ENCODE measurements at regions not wholly inside any gene's neighbourhood (a gene's known extent, or its start where the extent isn't known, plus 50 kb on each side); places are given as distances from the start of the nearest gene placed in this dataset.

GRCh38 chr4:98802770-98803198, 126.1 kb downstream of the EIF4E start:
- TF ChIP-seq, protein P1, sequence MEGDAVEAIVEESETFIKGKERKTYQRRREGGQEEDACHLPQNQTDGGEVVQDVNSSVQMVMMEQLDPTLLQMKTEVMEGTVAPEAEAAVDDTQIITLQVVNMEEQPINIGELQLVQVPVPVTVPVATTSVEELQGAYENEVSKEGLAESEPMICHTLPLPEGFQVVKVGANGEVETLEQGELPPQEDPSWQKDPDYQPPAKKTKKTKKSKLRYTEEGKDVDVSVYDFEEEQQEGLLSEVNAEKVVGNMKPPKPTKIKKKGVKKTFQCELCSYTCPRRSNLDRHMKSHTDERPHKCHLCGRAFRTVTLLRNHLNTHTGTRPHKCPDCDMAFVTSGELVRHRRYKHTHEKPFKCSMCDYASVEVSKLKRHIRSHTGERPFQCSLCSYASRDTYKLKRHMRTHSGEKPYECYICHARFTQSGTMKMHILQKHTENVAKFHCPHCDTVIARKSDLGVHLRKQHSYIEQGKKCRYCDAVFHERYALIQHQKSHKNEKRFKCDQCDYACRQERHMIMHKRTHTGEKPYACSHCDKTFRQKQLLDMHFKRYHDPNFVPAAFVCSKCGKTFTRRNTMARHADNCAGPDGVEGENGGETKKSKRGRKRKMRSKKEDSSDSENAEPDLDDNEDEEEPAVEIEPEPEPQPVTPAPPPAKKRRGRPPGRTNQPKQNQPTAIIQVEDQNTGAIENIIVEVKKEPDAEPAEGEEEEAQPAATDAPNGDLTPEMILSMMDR (conservative IDR thresholded peaks at IDR 0.05) = no peak
- no peak for TF ChIP-seq ZFX (IDR thresholded peaks at IDR 0.05)
- no peak overlapping the region for H3K27ac ChIP-seq

- H3K27ac ChIP-seq = no peak overlapping the region
- TF ChIP-seq, protein P1 (conservative IDR thresholded peaks at IDR 0.05) = no peak
- TF ChIP-seq ZFX (IDR thresholded peaks at IDR 0.05) = no peak
Observed at GRCh38 chr4:98801259-98801725, 127.6 kb downstream of the EIF4E start.

DNA sequence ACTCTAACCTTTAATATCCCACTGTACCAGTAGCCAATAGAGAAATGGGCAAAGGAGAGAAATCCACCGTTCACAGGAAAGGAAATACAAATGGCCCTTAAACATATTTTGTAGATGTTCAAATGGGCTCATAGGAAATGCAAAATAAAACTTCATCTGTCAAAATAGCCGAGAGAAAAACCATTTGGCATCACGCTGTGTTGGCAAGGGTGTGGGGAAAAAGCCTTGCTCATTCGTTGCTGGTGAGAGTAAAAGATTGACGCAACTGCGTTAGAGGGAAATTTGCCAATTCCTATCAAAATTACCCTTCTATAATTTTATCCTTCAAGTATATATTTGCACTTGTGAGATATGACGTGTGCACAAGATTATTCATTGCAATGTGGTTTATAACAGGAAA, 131.9 kb downstream of the EIF4E start:
- no peak overlapping the region for H3K27ac ChIP-seq
- no peak for TF ChIP-seq ZFX (IDR thresholded peaks at IDR 0.05)
- TF ChIP-seq, protein P1 (conservative IDR thresholded peaks at IDR 0.05) = no peak

DNA sequence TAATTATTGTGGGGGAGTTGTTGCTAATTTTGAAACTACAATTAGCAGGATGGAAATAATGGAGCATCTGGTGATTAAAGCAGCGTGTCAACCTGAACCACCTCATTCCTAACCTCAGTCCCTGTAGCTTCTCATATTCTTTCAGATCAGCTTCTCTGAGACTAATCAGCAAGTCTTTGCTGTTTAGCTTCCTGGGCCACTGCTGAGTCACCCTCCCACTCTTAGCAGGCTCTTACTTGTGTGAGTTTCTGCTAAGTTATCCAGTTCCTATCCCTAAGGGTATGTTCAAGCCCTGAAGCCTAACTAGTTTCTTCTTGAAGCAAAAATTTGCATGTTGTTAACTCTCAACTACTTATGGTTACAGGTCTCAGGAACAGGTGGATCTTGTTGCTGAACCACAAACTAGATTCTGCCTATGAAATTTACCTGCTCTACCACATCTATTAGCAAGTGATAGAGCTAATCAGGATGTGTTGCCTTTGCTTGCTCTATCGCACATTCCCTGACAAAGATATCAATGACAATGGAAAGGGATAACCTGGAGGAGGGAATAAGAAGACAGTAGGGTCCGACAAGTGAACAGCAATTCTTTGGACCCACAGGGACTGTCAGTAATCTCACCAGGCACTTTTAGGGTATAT, 134.2 kb downstream of the EIF4E start:
- no peak overlapping the region for H3K27ac ChIP-seq
- TF ChIP-seq ZFX (IDR thresholded peaks at IDR 0.05) = no peak
- TF ChIP-seq, protein P1 (conservative IDR thresholded peaks at IDR 0.05) = no peak

GRCh38 chr4:98793658-98794057, 135.2 kb upstream of the TSPAN5 start:
- TF ChIP-seq, protein P1 (conservative IDR thresholded peaks at IDR 0.05) = no peak
- TF ChIP-seq ZFX (IDR thresholded peaks at IDR 0.05) = no peak

DNA sequence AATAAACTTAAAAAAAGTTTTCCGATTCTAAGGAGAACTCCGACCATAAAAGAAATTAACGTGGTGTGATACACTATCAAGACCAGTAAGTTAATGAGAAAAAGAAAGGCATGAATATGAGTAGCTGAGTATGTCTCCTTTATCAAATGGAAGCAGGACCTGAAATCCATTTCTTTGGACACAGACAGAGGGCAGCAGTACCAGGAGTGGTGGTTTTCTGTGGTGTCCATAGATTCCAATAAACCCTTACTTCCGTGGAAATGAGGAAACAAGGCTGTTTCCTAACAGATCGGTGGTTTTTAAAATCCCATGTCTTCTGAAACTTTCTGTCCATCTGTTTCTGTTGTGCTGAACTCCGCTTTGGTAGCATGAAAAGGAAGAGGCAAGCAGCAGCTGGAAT, 128.5 kb upstream of the TSPAN5 start:
- no peak for TF ChIP-seq ZFX (IDR thresholded peaks at IDR 0.05)
- TF ChIP-seq, protein P1 (conservative IDR thresholded peaks at IDR 0.05) = peak; percentile 47
- no peak overlapping the region for H3K27ac ChIP-seq

More at GRCh38 chr4:98793658-98794057, 135.2 kb upstream of the TSPAN5 start:
- no peak overlapping the region for H3K27ac ChIP-seq

DNA sequence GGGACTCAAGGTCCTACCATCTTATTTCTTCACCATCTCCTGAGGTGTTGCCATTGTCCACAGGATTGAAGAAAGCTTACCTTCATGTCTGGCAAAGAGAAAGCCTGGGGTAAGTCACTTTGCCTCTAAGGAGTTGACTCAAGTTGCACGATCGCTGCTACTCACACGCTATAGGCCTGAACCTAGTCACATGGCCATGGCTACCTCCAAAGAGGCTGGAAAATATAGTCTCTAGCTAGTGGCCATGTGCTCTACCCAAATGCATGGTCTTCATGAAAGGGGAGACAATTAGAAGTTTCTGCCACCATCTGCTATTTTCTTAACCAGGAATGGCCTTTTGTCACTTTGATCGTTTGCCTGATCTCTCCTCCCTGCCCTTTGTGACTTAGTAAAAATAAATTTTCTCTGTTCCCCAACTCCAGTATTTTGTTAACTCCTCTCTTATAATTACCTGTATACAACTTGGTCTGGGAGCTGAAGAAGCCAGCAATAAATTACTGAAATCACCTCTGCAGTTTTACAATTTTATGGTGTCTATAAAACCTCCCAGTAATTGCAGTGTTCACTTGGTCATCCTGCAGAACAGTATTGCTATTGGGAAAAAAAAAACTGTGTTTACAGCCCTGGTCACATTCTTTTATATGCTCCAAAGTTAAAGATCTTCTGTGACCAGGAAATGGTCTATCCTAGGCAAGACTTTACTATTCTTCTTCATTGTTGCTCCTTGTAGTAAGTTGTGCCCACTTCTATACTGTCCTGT, 126.7 kb upstream of the TSPAN5 start:
- no peak overlapping the region for H3K27ac ChIP-seq
- TF ChIP-seq, protein P1 (conservative IDR thresholded peaks at IDR 0.05) = no peak
- TF ChIP-seq ZFX (IDR thresholded peaks at IDR 0.05) = no peak
